ENCODE measurements at regions not wholly inside any gene's neighbourhood (a gene's known extent, or its start where the extent isn't known, plus 50 kb on each side); places are given as distances from the start of the nearest gene placed in this dataset.

- Mint-ChIP-seq H3K4me3 (ENCODE audit: unreplicated experiment) (no peak overlapping the region), H3K36me3 (ENCODE audit: unreplicated experiment) (no peaks in the 10 kb centered on the region), H3K4me1 (ENCODE audit: low read depth, unreplicated experiment) (no peaks in the 10 kb centered on the region), H3K27me3 (ENCODE audit: unreplicated experiment) (no peaks in the 10 kb centered on the region), H3K27ac (ENCODE audit: unreplicated experiment) (no peak overlapping the region), H3K9me3 (ENCODE audit: unreplicated experiment) (no peaks in the 10 kb centered on the region)
- no peak for TF ChIP-seq CTCF (IDR thresholded peaks at IDR 0.05; ENCODE audit: partially characterized antibody, unreplicated experiment)
- DNase-seq = no peak
Measured at GRCh38 chr4:136124251-136124745, 1408.0 kb downstream of the PCDH18 start.

- Mint-ChIP-seq H3K4me3 (ENCODE audit: unreplicated experiment) (no peak overlapping the region), H3K36me3 (ENCODE audit: unreplicated experiment) (no peaks in the 10 kb centered on the region), H3K4me1 (ENCODE audit: low read depth, unreplicated experiment) (no peaks in the 10 kb centered on the region), H3K9me3 (ENCODE audit: unreplicated experiment) (no peaks in the 10 kb centered on the region), H3K27me3 (ENCODE audit: unreplicated experiment) (no peaks in the 10 kb centered on the region), H3K27ac (ENCODE audit: unreplicated experiment) (no peak overlapping the region)
- no peak for DNase-seq
- no peak for TF ChIP-seq CTCF (IDR thresholded peaks at IDR 0.05; ENCODE audit: partially characterized antibody, unreplicated experiment)
Measured at GRCh38 chr4:136121426-136121825, 1410.9 kb downstream of the PCDH18 start.

DNA sequence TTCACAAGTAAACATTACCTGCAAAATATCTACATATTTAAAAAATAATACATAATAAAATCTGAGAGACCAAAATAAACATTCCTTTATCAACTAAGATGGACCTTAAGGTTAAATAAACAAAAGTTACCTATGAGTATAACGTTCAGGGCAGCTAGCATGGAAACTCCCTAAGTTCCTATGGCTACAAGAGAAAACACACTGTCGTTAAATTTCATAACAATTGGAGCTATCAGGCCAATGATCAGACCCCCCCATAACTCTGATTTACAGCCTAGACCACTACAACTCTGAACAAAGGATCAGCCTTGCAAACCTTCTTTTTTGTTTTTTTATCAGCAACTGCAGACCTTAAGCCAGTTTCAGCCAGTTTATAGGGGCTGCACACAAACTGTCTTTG, 1418.4 kb downstream of the PCDH18 start:
- no peaks in the 10 kb centered on the region for H3K36me3 Mint-ChIP-seq (ENCODE audit: unreplicated experiment)
- H3K27me3 Mint-ChIP-seq (ENCODE audit: unreplicated experiment) = no peaks in the 10 kb centered on the region
- H3K4me1 Mint-ChIP-seq (ENCODE audit: low read depth, unreplicated experiment) = no peaks in the 10 kb centered on the region
- no peaks in the 10 kb centered on the region for H3K9me3 Mint-ChIP-seq (ENCODE audit: unreplicated experiment)
- H3K27ac Mint-ChIP-seq (ENCODE audit: unreplicated experiment) = no peak overlapping the region
- TF ChIP-seq CTCF (IDR thresholded peaks at IDR 0.05; ENCODE audit: partially characterized antibody, unreplicated experiment) = no peak
- DNase-seq = no peak
- no peak overlapping the region for H3K4me3 Mint-ChIP-seq (ENCODE audit: unreplicated experiment)

GRCh38 chr4:136112116-136112515, 1420.2 kb downstream of the PCDH18 start:
- H3K9me3 Mint-ChIP-seq (ENCODE audit: unreplicated experiment) = no peaks in the 10 kb centered on the region
- no peaks in the 10 kb centered on the region for H3K27me3 Mint-ChIP-seq (ENCODE audit: unreplicated experiment)
- H3K27ac Mint-ChIP-seq (ENCODE audit: unreplicated experiment) = no peak overlapping the region
- H3K36me3 Mint-ChIP-seq (ENCODE audit: unreplicated experiment) = no peaks in the 10 kb centered on the region
- no peak for DNase-seq
- no peak overlapping the region for H3K4me3 Mint-ChIP-seq (ENCODE audit: unreplicated experiment)
- H3K4me1 Mint-ChIP-seq (ENCODE audit: low read depth, unreplicated experiment) = no peaks in the 10 kb centered on the region
- no peak for TF ChIP-seq CTCF (IDR thresholded peaks at IDR 0.05; ENCODE audit: partially characterized antibody, unreplicated experiment)

DNA sequence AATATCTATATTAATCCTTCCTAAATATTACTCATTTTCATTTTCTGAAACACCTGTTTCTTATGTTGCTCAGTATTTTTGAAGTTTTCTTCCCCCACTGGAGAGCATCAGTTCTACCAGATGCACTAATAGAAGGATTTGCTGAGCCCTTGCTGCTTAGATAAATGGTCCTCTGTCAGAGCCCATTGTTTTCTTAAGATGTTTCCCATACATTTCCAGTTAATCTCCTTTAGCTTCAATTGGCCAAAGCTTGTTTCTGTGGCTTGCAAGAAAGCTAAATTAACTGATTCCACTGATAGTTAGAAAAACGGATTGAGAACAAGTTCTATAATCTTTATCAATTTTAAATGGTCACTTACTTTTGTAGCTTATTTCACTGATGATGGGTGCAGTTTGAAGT, 1425.5 kb downstream of the PCDH18 start:
- no peaks in the 10 kb centered on the region for H3K9me3 Mint-ChIP-seq (ENCODE audit: unreplicated experiment)
- H3K27me3 Mint-ChIP-seq (ENCODE audit: unreplicated experiment) = no peaks in the 10 kb centered on the region
- H3K36me3 Mint-ChIP-seq (ENCODE audit: unreplicated experiment) = no peaks in the 10 kb centered on the region
- no peak overlapping the region for H3K27ac Mint-ChIP-seq (ENCODE audit: unreplicated experiment)
- H3K4me1 Mint-ChIP-seq (ENCODE audit: low read depth, unreplicated experiment) = no peaks in the 10 kb centered on the region
- DNase-seq = no peak
- no peak overlapping the region for H3K4me3 Mint-ChIP-seq (ENCODE audit: unreplicated experiment)
- no peak for TF ChIP-seq CTCF (IDR thresholded peaks at IDR 0.05; ENCODE audit: partially characterized antibody, unreplicated experiment)

Measured in glutamatergic neuron (in vitro differentiated cells).